Mesenchymal stem cell (in vitro differentiated cells and primary cell): ENCODE measurements at regions not wholly inside any gene's neighbourhood (a gene's known extent, or its start where the extent isn't known, plus 50 kb on each side); places are given as distances from the start of the nearest gene placed in this dataset.
A peak's percentile ranks its signal among the peaks of the same experiment; 100 is the strongest.

Experiments
- DNase-seq: peaks from one replicate; pipeline ENCODE4 v3.0.0-alpha.2; 2013
- H2AFZ ChIP-seq: one replicate; pipeline ENCODE4 v1.6.1; 2013; ENCODE audit warnings: low read depth, mild to moderate bottlenecking, control low read depth, inconsistent platforms, low read length, moderate library complexity
- H2AK5ac ChIP-seq: 2 replicates; pipeline ENCODE4 v1.6.1; 2013; ENCODE audit warnings: low read length, moderate library complexity, mild to moderate bottlenecking, inconsistent platforms; ENCODE audit not compliant: severe bottlenecking
- H2BK120ac ChIP-seq: one replicate; pipeline ENCODE4 v1.6.1; 2013; ENCODE audit warnings: low read depth, mild to moderate bottlenecking, inconsistent platforms, low read length, moderate library complexity
- H2BK12ac ChIP-seq, 2 experiments: one replicate each; pipeline ENCODE4 v1.6.1; 2013; ENCODE audit warnings: inconsistent platforms in 2 of 2, low read length in 2 of 2, mild to moderate bottlenecking in 2 of 2, moderate library complexity in 2 of 2, control low read depth in 1 of 2
- H2BK15ac ChIP-seq: one replicate; pipeline ENCODE4 v1.6.1; 2013; ENCODE audit warnings: mild to moderate bottlenecking, low read depth, inconsistent platforms; ENCODE audit not compliant: poor library complexity, severe bottlenecking
- H2BK5ac ChIP-seq: 2 replicates; pipeline ENCODE4 v1.6.1; 2013; ENCODE audit warnings: low read depth, mild to moderate bottlenecking, low read length, control low read depth, inconsistent platforms; ENCODE audit not compliant: poor library complexity, severe bottlenecking
- H3K14ac ChIP-seq, 2 experiments: one replicate each; pipeline ENCODE4 v1.6.1; 2013; ENCODE audit warnings: inconsistent platforms in 2 of 2, low read length in 2 of 2, control low read depth in 1 of 2, mild to moderate bottlenecking in 1 of 2, moderate library complexity in 1 of 2
- H3K18ac ChIP-seq, 2 experiments: one replicate each; pipeline ENCODE4 v1.6.1; 2013; ENCODE audit warnings: inconsistent platforms in 2 of 2, low read length in 2 of 2, control low read depth in 1 of 2, low read depth in 1 of 2, mild to moderate bottlenecking in 1 of 2
- H3K23ac ChIP-seq, 2 experiments: one replicate each; pipeline ENCODE4 v1.6.1; 2013; ENCODE audit warnings: inconsistent platforms in 2 of 2, low read length in 2 of 2, mild to moderate bottlenecking in 2 of 2, moderate library complexity in 2 of 2, control low read depth in 1 of 2
- H3K27ac ChIP-seq: 2 replicates; pipeline ENCODE4 v1.5.1; 2013; ENCODE audit warnings: mild to moderate bottlenecking, moderate library complexity, low read length, control low read depth, inconsistent platforms; ENCODE audit not compliant: poor library complexity, severe bottlenecking
- H3K27me3 ChIP-seq, 2 experiments: 2 replicates each; pipeline versions ENCODE4 v1.6.1 to v1.7.0; 2013; ENCODE audit warnings: low read length in 2 of 2, mild to moderate bottlenecking in 2 of 2, moderate library complexity in 2 of 2, control low read depth in 1 of 2, inconsistent platforms in 1 of 2; ENCODE audit not compliant: control insufficient read depth in 1 of 2, insufficient read depth in 1 of 2
- H3K36me3 ChIP-seq, 2 experiments: 2 replicates each; pipeline versions ENCODE4 v1.6.1 to v1.7.0; 2013; ENCODE audit warnings: low read length in 2 of 2, control low read depth in 1 of 2, inconsistent platforms in 1 of 2, low read depth in 1 of 2, mild to moderate bottlenecking in 1 of 2; ENCODE audit not compliant: insufficient read depth in 2 of 2, control insufficient read depth in 1 of 2
- H3K4ac ChIP-seq, 2 experiments: one replicate each; pipeline ENCODE4 v1.6.1; 2013; ENCODE audit warnings: inconsistent platforms in 2 of 2, low read length in 2 of 2, mild to moderate bottlenecking in 2 of 2, moderate library complexity in 2 of 2, control low read depth in 1 of 2, low read depth in 1 of 2
- H3K4me1 ChIP-seq: 2 replicates; pipeline ENCODE4 v1.6.1; 2013; ENCODE audit warnings: low read depth, low read length, control low read depth; ENCODE audit not compliant: control insufficient read depth, insufficient read depth
- H3K4me2 ChIP-seq: 2 replicates; pipeline ENCODE4 v1.6.1; 2013; ENCODE audit warnings: low read length, mild to moderate bottlenecking, inconsistent platforms; ENCODE audit not compliant: poor library complexity, severe bottlenecking
- H3K4me3 ChIP-seq, 2 experiments: 2 replicates each; pipeline versions ENCODE4 v1.5.1 to v1.7.0; 2013; ENCODE audit warnings: low read length in 2 of 2, mild to moderate bottlenecking in 2 of 2, control low read depth in 1 of 2, low read depth in 1 of 2; ENCODE audit not compliant: insufficient read depth in 1 of 2
- H3K79me1 ChIP-seq: replicated peaks from 2 replicates; pipeline ENCODE4 v1.6.1; 2013; ENCODE audit warnings: mild to moderate bottlenecking, control low read depth, low read length, inconsistent platforms; ENCODE audit not compliant: poor library complexity, severe bottlenecking
- H3K9ac ChIP-seq: 2 replicates; pipeline ENCODE4 v1.7.0; 2013; ENCODE audit warnings: mild to moderate bottlenecking, low read length, moderate library complexity
- H3K9me3 ChIP-seq: 2 replicates; pipeline ENCODE4 v1.7.0; 2013; ENCODE audit warnings: mild to moderate bottlenecking, low read length; ENCODE audit not compliant: control insufficient read depth
- H4K8ac ChIP-seq: one replicate; pipeline ENCODE4 v1.6.1; 2013; ENCODE audit warnings: inconsistent platforms, mild to moderate bottlenecking, low read length, moderate library complexity
- H4K91ac ChIP-seq: one replicate; pipeline ENCODE4 v1.6.1; 2013; ENCODE audit warnings: mild to moderate bottlenecking, low read length, inconsistent platforms
- WGBS: methylation state at CpG from one replicate; pipeline ENCODE4 v1.1.7; 2013; ENCODE audit warnings: mixed read lengths; 5-methylcytosine and 5-hydroxymethylcytosine counted together

GRCh38 chr6:90790696-90791095 lies 203.8 kb upstream of the MAP3K7 start:
- Histone ChIP-seq H3K23ac (peak overlapping the region in 1 of 2 experiments; percentile 32), H3K9ac (peak overlapping the region; percentile 54), H2BK15ac (no peak overlapping the region), H3K14ac (no peak overlapping the region), H2BK5ac (no peak overlapping the region), H2AK5ac (no peak overlapping the region), H3K9me3 (no peaks in the 10 kb centered on the region), H2BK12ac (peak overlapping the region in 1 of 2 experiments; percentile 4), H3K18ac (peak overlapping the region; percentile 48 to 64), H3K4me2 (no peak overlapping the region), H3K27ac (no peak overlapping the region), H4K91ac (peak overlapping the region; percentile 73), H4K8ac (peak overlapping the region; percentile 45), H3K79me1 (no peaks in the 10 kb centered on the region), H2AFZ (peak overlapping the region; percentile 5), H2BK120ac (no peak overlapping the region), H3K36me3 (no peaks in the 10 kb centered on the region), H3K4ac (peak overlapping the region in 1 of 2 experiments; percentile 63), H3K27me3 (no peaks in the 10 kb centered on the region), H3K4me3 (no peak overlapping the region), H3K4me1 (no peaks in the 10 kb centered on the region)
- peak; percentile 75 for DNase-seq
- 25% methylated on average over 2 of the region's 2 CpGs for WGBS

GRCh38 chr6:90790058-90790457 lies 203.2 kb upstream of the MAP3K7 start:
- Histone ChIP-seq H4K91ac (no peak overlapping the region), H3K79me1 (no peaks in the 10 kb centered on the region), H3K4ac (no peak overlapping the region), H3K36me3 (no peaks in the 10 kb centered on the region), H3K14ac (no peak overlapping the region), H3K4me3 (no peak overlapping the region), H2BK15ac (no peak overlapping the region), H3K4me2 (no peak overlapping the region), H2AK5ac (no peak overlapping the region), H3K27me3 (no peaks in the 10 kb centered on the region), H4K8ac (peak overlapping the region; percentile 66), H2AFZ (no peak overlapping the region), H3K18ac (peak overlapping the region in 1 of 2 experiments; percentile 28), H3K27ac (no peak overlapping the region), H2BK120ac (no peak overlapping the region), H3K9me3 (no peaks in the 10 kb centered on the region), H3K9ac (peak overlapping the region; percentile 47), H2BK5ac (no peak overlapping the region), H3K23ac (no peak overlapping the region), H2BK12ac (no peak overlapping the region), H3K4me1 (no peaks in the 10 kb centered on the region)
- peak; percentile 67 for DNase-seq
- WGBS, result 5% methylated on average over 7 of the region's 7 CpGs

GRCh38 chr6:90788781-90789180 lies 201.9 kb upstream of the MAP3K7 start:
- no peak overlapping the region for H2AFZ ChIP-seq
- no peak overlapping the region for H3K9ac ChIP-seq
- no peak for DNase-seq
- WGBS, result 89% methylated on average over 4 of the region's 4 CpGs
- H3K27me3 ChIP-seq, result no peaks in the 10 kb centered on the region
- H2AK5ac ChIP-seq, result no peak overlapping the region
- H2BK120ac ChIP-seq, result no peak overlapping the region
- no peak overlapping the region for H3K4me2 ChIP-seq
- no peak overlapping the region for H4K91ac ChIP-seq
- no peaks in the 10 kb centered on the region for H3K4me1 ChIP-seq
- H3K79me1 ChIP-seq, result no peaks in the 10 kb centered on the region
- no peak overlapping the region for H2BK15ac ChIP-seq
- no peak overlapping the region for H3K14ac ChIP-seq
- H3K36me3 ChIP-seq, result no peaks in the 10 kb centered on the region
- no peak overlapping the region for H2BK12ac ChIP-seq
- H4K8ac ChIP-seq, result no peak overlapping the region
- no peak overlapping the region for H3K27ac ChIP-seq
- H3K4ac ChIP-seq, result no peak overlapping the region
- no peak overlapping the region for H3K18ac ChIP-seq
- H2BK5ac ChIP-seq, result no peak overlapping the region
- no peaks in the 10 kb centered on the region for H3K9me3 ChIP-seq
- no peak overlapping the region for H3K23ac ChIP-seq
- H3K4me3 ChIP-seq, result no peak overlapping the region

DNA sequence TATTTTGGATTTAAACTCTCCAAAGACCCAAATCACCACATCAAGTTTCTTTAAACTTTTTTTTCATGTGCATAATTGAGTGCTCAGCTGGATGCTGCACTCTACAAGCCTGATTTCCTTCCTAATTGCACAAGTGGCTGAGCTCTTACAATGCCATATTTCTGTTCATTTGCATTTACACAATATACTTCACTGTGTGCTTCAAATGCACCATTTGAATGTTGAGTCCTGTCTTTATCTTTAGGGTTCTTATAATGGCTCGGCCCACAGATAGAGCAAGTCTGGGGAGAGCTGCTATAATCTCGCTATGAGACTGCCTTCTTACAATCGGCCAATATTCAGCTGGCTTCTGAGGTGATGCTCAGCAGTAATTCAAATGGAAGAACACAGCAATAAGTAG lies 200.6 kb upstream of the MAP3K7 start:
- Histone ChIP-seq H2BK120ac (no peak overlapping the region), H3K27ac (no peak overlapping the region), H3K23ac (no peak overlapping the region), H4K91ac (no peak overlapping the region), H3K4me2 (no peak overlapping the region), H3K14ac (no peak overlapping the region), H3K9me3 (no peaks in the 10 kb centered on the region), H2BK12ac (no peak overlapping the region), H3K27me3 (no peaks in the 10 kb centered on the region), H3K9ac (no peak overlapping the region), H3K4me3 (no peak overlapping the region), H3K36me3 (no peaks in the 10 kb centered on the region), H3K79me1 (no peaks in the 10 kb centered on the region), H4K8ac (no peak overlapping the region), H2BK15ac (no peak overlapping the region), H3K4ac (no peak overlapping the region), H2BK5ac (no peak overlapping the region), H3K18ac (no peak overlapping the region), H3K4me1 (no peaks in the 10 kb centered on the region), H2AK5ac (no peak overlapping the region), H2AFZ (no peak overlapping the region)
- 78% methylated on average over 3 of the region's 3 CpGs for WGBS
- no peak for DNase-seq
